HG03432 (cell line): ENCODE measurements at regions not wholly inside any gene's neighbourhood (a gene's known extent, or its start where the extent isn't known, plus 50 kb on each side); places are given as distances from the start of the nearest gene placed in this dataset.
"Not testable (repeated sequence)": the region's sequence is repeated elsewhere in the genome, so short reads cannot be mapped to it uniquely, and the experiment has no call there.

ENCODE experiments used
- ATAC-seq: cut with Tn5 transposase; IDR thresholded peaks from one replicate; pipeline ENCODE4 v1.9.1; 2021; ENCODE audit warnings: mild to moderate bottlenecking, moderate library complexity; ENCODE audit not compliant: unreplicated experiment

- ATAC-seq, result no peak
Measured at GRCh38 chr5:110812639-110813038, 73.8 kb downstream of the SLC25A46 start.

DNA sequence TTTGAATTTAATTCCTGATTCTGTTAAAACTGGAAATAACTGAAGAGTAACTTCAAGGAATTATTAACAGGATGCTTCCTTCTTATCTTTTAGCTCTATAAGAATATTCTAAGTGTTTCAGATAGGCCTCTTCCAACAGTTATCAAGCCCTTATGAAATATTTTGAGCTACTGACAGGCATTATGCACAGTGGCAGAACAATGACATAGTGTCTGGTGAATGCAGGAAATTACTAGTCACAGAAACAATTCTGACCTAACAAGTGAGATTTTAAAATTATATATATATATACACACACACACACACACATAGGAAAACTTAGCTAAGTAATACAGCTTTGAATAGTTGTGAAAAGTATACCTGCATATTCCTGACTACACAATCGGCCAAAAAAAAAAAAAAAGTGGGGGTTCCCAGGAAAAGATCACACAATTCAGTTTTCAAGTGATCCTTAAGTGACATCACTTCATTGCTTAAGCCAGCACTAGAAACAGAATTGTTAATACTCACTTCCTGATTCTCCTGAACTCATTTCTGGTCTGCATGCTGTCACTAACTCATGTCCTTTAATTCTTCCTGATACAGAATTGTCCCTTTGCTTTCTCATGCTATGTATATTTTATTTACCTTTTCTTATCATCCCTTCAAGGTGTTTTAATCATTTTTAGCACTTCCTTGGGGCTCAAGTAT is 77.3 kb downstream of the SLC25A46 start:
- no peak for ATAC-seq

GRCh38 chr5:110817459-110817858 is 78.7 kb downstream of the SLC25A46 start:
- no peak for ATAC-seq

GRCh38 chr5:110823571-110823970 is 84.8 kb downstream of the SLC25A46 start:
- ATAC-seq, result no peak

GRCh38 chr5:110824936-110825441 is 86.2 kb downstream of the SLC25A46 start:
- no peak for ATAC-seq

GRCh38 chr5:110832683-110833082 is 93.9 kb downstream of the SLC25A46 start:
- peak; percentile 72 for ATAC-seq

- not testable (repeated sequence) for ATAC-seq
Measured at GRCh38 chr5:110834933-110835332, 96.1 kb downstream of the SLC25A46 start.

DNA sequence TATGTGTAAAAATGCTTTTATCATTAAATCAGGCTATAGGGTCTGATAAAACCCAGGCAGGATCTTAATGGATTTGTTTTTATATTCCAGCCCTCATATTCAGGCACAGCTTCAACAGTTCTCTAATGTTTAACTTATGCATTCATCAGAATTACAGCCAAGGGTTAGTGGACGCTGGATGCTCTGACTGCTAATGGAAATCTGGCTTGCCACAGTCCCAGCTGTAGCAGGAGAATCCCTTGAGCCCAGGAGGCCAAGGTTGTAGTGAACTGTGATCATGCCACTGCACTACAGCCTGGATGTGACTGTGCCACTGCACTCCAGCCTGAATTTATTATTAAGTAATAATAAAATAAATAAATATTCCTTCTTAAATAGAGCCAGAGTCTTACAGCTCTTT is 98.0 kb downstream of the SLC25A46 start:
- no peak for ATAC-seq

GRCh38 chr5:110838357-110838756 is 99.5 kb downstream of the SLC25A46 start:
- ATAC-seq, result not testable (repeated sequence)

DNA sequence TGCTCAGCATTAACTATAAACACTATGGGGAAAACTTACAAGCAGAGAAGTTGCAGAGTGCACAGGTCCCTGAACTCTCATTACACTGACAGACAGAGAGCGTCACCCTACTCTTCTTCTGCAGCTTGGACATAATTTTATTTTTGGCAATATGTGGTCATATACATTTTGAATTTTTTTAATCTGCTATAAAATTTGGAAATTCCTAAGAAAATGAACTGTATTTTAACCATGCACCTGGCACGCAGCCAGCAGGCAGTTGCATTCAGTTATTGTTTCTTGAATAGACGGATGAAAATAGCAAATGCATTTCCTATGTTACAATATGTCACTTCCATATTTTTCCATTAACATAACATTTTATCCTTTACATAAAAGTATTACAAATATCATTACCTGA is 100.2 kb downstream of the SLC25A46 start:
- ATAC-seq, result no peak

DNA sequence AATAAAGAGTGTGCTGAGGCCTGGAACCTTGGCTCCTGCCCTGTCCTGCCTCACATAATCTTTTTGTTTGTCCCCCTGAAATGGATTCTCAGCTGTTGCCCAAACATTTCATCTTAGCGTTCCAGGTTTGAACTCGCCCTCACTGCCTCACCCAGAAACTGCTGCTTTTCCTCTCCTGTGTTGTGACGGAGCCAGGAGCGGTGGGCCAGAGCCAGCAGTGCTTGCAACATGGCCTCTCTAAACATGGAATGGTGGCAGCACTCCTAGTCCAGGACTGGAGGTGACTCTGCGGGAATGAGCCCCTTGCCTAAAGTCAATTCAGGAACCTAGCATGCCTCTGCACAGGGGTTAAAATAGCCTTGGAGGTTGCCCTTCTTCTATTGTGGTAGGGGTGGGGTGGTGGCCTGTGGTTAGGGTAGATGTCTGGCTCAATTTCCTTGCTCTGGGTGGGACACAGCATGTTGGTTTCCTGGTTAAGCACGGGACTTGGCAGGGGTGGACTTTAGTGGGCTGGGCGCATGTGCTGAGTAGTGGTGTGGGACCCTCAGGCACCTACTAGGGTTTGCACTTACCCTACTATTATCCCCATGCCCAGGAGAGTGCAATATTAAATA is 101.6 kb downstream of the SLC25A46 start:
- no peak for ATAC-seq

- ATAC-seq, result no peak
Measured at GRCh38 chr5:110841137-110841536, 102.3 kb downstream of the SLC25A46 start.

GRCh38 chr5:110842948-110843347 is 104.1 kb downstream of the SLC25A46 start:
- peak; percentile 57 for ATAC-seq

- no peak for ATAC-seq
Measured at GRCh38 chr5:110844251-110844650, 105.4 kb downstream of the SLC25A46 start.

DNA sequence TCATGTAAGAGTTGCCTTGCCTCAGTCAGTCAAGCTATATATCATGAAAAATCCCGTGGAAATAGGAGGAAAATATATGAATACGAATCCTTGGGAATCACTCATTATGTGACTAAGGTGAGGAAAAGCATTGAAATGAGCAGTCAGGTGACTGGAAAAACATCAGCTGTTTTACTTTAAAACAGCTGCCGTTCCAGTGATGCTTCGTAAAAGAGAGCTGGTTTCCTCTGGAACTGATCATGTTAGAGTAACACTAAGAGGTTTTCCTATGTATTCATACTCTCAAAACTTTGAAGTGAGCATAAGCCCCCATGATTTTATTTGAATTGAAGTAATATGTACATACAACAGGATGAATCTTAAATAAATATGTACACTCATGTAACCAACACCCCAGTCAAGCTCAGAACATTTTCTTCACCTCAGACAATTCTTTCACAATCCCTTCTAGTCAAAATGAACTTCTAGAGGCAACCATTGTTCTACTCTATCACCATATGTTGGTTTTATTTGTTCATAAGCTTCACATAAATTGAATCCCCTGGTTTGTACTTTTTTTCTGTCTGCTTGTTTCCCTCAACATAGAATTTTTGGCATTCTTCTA is 107.7 kb downstream of the SLC25A46 start:
- no peak for ATAC-seq

GRCh38 chr5:110851357-110851756 is 112.5 kb downstream of the SLC25A46 start:
- peak; percentile 22 for ATAC-seq

GRCh38 chr5:110852053-110852452 is 113.2 kb downstream of the SLC25A46 start:
- ATAC-seq, result peak; percentile 97

- no peak for ATAC-seq
Measured at GRCh38 chr5:110852541-110852940, 113.7 kb downstream of the SLC25A46 start.

DNA sequence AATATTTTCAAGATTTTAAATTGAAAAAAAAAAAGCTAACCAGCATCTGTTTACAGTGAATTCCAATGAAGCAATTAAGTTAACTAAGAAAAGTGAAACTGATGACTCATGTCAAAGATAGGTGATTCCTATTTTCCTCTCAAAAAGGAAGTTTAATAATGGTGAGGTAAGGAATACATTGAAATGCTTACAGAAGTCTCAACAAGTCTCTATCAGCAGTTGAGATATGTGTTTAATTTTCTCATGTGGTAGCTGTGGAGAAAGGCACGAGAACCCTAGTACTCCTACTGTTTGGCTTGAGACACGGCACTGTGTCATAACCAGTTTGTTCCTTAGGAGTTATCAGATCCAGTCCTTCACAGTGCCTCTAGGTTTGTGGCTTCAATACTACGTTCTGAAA is 114.5 kb downstream of the SLC25A46 start:
- no peak for ATAC-seq

DNA sequence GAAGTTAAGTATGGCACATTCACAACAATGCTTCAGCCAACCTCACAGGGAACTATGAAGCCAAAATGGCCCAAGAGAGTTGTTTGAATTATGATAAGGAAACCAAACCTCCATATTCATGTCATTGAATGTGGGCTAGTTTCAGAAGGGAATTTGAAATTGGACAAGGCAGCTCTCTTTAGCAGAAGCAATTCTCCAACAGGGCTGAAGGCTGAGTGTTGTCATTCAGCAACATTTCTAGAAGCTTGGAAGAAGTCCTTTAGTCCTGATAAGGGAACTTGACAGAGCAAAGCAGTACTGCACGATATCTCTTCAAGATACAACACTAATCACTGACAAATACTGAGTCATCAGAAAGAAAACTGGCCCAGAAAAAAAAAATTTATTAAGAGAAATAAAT is 115.4 kb downstream of the SLC25A46 start:
- no peak for ATAC-seq

- ATAC-seq, result no peak
Measured at GRCh38 chr5:110855961-110856360, 117.2 kb downstream of the SLC25A46 start.
